ENCODE measurements at regions not wholly inside any gene's neighbourhood (a gene's known extent, or its start where the extent isn't known, plus 50 kb on each side); places are given as distances from the start of the nearest gene placed in this dataset.
A peak's percentile ranks its signal among the peaks of the same experiment; 100 is the strongest.
"Not testable (repeated sequence)": the region's sequence is repeated elsewhere in the genome, so short reads cannot be mapped to it uniquely, and the experiment has no call there.

- Mint-ChIP-seq H3K27me3 (no peaks in the 10 kb centered on the region), H3K4me1 (peaks cover 12% of the 10 kb centered on the region), H3K4me3 (no peak overlapping the region), H3K36me3 (peaks cover 2% of the 10 kb centered on the region), H3K9me3 (peaks cover 1% of the 10 kb centered on the region), H3K27ac (no peak overlapping the region)
- no peak for DNase-seq
These were observed 157.6 kb upstream of the PDE7B start for GRCh38 chr6:135693811-135694370.

- peaks cover 15% of the 10 kb centered on the region for H3K4me1 Mint-ChIP-seq
These were observed 151.8 kb upstream of the PDE7B start for GRCh38 chr6:135699705-135700104.

GRCh38 chr6:135701426-135701825, 150.1 kb upstream of the PDE7B start:
- H3K27me3 Mint-ChIP-seq, result peaks cover under 1% of the 10 kb centered on the region
- no peak for DNase-seq
- H3K4me3 Mint-ChIP-seq, result no peak overlapping the region
- H3K4me1 Mint-ChIP-seq, result peaks cover 15% of the 10 kb centered on the region
- peaks cover 2% of the 10 kb centered on the region for H3K9me3 Mint-ChIP-seq
- peaks cover 1% of the 10 kb centered on the region for H3K36me3 Mint-ChIP-seq
- H3K27ac Mint-ChIP-seq, result no peak overlapping the region

More at GRCh38 chr6:135699705-135700104, 151.8 kb upstream of the PDE7B start:
- Mint-ChIP-seq H3K36me3 (peaks cover 1% of the 10 kb centered on the region), H3K27ac (no peak overlapping the region), H3K4me3 (no peak overlapping the region), H3K27me3 (no peaks in the 10 kb centered on the region), H3K9me3 (peaks cover 2% of the 10 kb centered on the region)
- no peak for DNase-seq

- Mint-ChIP-seq H3K36me3 (peaks cover 1% of the 10 kb centered on the region), H3K4me1 (peaks cover 15% of the 10 kb centered on the region), H3K4me3 (no peak overlapping the region), H3K27ac (peak overlapping the region; percentile 34), H3K9me3 (peaks cover 2% of the 10 kb centered on the region), H3K27me3 (peaks cover 4% of the 10 kb centered on the region)
- no peak for DNase-seq
These were observed 148.5 kb upstream of the PDE7B start for GRCh38 chr6:135703007-135703406.

- Mint-ChIP-seq H3K4me1 (peaks cover 15% of the 10 kb centered on the region), H3K4me3 (no peak overlapping the region), H3K27ac (peak overlapping the region; percentile 46), H3K36me3 (peaks cover 1% of the 10 kb centered on the region), H3K27me3 (peaks cover 4% of the 10 kb centered on the region), H3K9me3 (peaks cover 2% of the 10 kb centered on the region)
- peak; percentile 12 for DNase-seq
These were observed 147.9 kb upstream of the PDE7B start for GRCh38 chr6:135703621-135704020.

GRCh38 chr6:135707426-135707825, 144.1 kb upstream of the PDE7B start:
- H3K9me3 Mint-ChIP-seq, result no peaks in the 10 kb centered on the region
- no peak overlapping the region for H3K4me3 Mint-ChIP-seq
- peaks cover 4% of the 10 kb centered on the region for H3K27me3 Mint-ChIP-seq
- H3K27ac Mint-ChIP-seq, result no peak overlapping the region
- no peak for DNase-seq
- H3K36me3 Mint-ChIP-seq, result no peaks in the 10 kb centered on the region
- peaks cover 12% of the 10 kb centered on the region for H3K4me1 Mint-ChIP-seq

GRCh38 chr6:135710042-135710441, 141.5 kb upstream of the PDE7B start:
- DNase-seq, result no peak
- H3K27ac Mint-ChIP-seq, result no peak overlapping the region
- H3K36me3 Mint-ChIP-seq, result no peaks in the 10 kb centered on the region
- H3K4me3 Mint-ChIP-seq, result no peak overlapping the region
- H3K4me1 Mint-ChIP-seq, result no peaks in the 10 kb centered on the region
- H3K27me3 Mint-ChIP-seq, result peaks cover 4% of the 10 kb centered on the region
- no peaks in the 10 kb centered on the region for H3K9me3 Mint-ChIP-seq

- DNase-seq, result no peak
- peaks cover 7% of the 10 kb centered on the region for H3K4me1 Mint-ChIP-seq
- peaks cover 12% of the 10 kb centered on the region for H3K36me3 Mint-ChIP-seq
- no peak overlapping the region for H3K27ac Mint-ChIP-seq
- peaks cover 31% of the 10 kb centered on the region for H3K9me3 Mint-ChIP-seq
- H3K27me3 Mint-ChIP-seq, result no peaks in the 10 kb centered on the region
- no peak overlapping the region for H3K4me3 Mint-ChIP-seq
These were observed 129.3 kb upstream of the PDE7B start for GRCh38 chr6:135722190-135722589.

- peaks cover 33% of the 10 kb centered on the region for H3K9me3 Mint-ChIP-seq
- peaks cover 12% of the 10 kb centered on the region for H3K36me3 Mint-ChIP-seq
- H3K4me1 Mint-ChIP-seq, result peaks cover 7% of the 10 kb centered on the region
- no peaks in the 10 kb centered on the region for H3K27me3 Mint-ChIP-seq
- DNase-seq, result peak; percentile 14
- no peak overlapping the region for H3K27ac Mint-ChIP-seq
- H3K4me3 Mint-ChIP-seq, result no peak overlapping the region
These were observed 128.8 kb upstream of the PDE7B start for GRCh38 chr6:135722679-135723078.

- H3K27ac Mint-ChIP-seq, result no peak overlapping the region
- H3K4me3 Mint-ChIP-seq, result no peak overlapping the region
- H3K27me3 Mint-ChIP-seq, result no peaks in the 10 kb centered on the region
- peaks cover 9% of the 10 kb centered on the region for H3K36me3 Mint-ChIP-seq
- H3K9me3 Mint-ChIP-seq, result peaks cover 20% of the 10 kb centered on the region
- H3K4me1 Mint-ChIP-seq, result no peaks in the 10 kb centered on the region
- DNase-seq, result no peak
These were observed 122.9 kb upstream of the PDE7B start for GRCh38 chr6:135728589-135728988.

- Mint-ChIP-seq H3K27ac (no peak overlapping the region), H3K27me3 (no peaks in the 10 kb centered on the region), H3K4me3 (no peak overlapping the region), H3K9me3 (peaks cover 9% of the 10 kb centered on the region), H3K36me3 (peaks cover 2% of the 10 kb centered on the region), H3K4me1 (no peaks in the 10 kb centered on the region)
- no peak for DNase-seq
These were observed 120.4 kb upstream of the PDE7B start for GRCh38 chr6:135731116-135731515.

- H3K27ac Mint-ChIP-seq, H3K4me3 Mint-ChIP-seq, DNase-seq: not testable (repeated sequence)
These were observed 115.2 kb upstream of the PDE7B start for GRCh38 chr6:135736351-135736750.

GRCh38 chr6:135738636-135739035, 112.9 kb upstream of the PDE7B start:
- Mint-ChIP-seq H3K9me3 (peaks cover 6% of the 10 kb centered on the region), H3K36me3 (no peaks in the 10 kb centered on the region), H3K27ac (no peak overlapping the region), H3K4me3 (no peak overlapping the region), H3K27me3 (peaks cover 5% of the 10 kb centered on the region), H3K4me1 (peaks cover 5% of the 10 kb centered on the region)
- no peak for DNase-seq

More at GRCh38 chr6:135736351-135736750, 115.2 kb upstream of the PDE7B start:
- not testable (repeated sequence) for H3K27me3 Mint-ChIP-seq, H3K4me1 Mint-ChIP-seq, H3K9me3 Mint-ChIP-seq, H3K36me3 Mint-ChIP-seq

- Mint-ChIP-seq H3K4me1 (peaks cover 5% of the 10 kb centered on the region), H3K9me3 (peaks cover 6% of the 10 kb centered on the region), H3K27ac (no peak overlapping the region), H3K27me3 (peaks cover 5% of the 10 kb centered on the region), H3K4me3 (no peak overlapping the region), H3K36me3 (no peaks in the 10 kb centered on the region)
- DNase-seq, result no peak
These were observed 112.2 kb upstream of the PDE7B start for GRCh38 chr6:135739288-135739687.

GRCh38 chr6:135740580-135740979, 110.9 kb upstream of the PDE7B start:
- H3K9me3 Mint-ChIP-seq, result peaks cover 6% of the 10 kb centered on the region
- DNase-seq, result no peak
- H3K27me3 Mint-ChIP-seq, result peaks cover 5% of the 10 kb centered on the region
- H3K4me1 Mint-ChIP-seq, result peaks cover 5% of the 10 kb centered on the region
- no peak overlapping the region for H3K4me3 Mint-ChIP-seq
- H3K36me3 Mint-ChIP-seq, result no peaks in the 10 kb centered on the region
- no peak overlapping the region for H3K27ac Mint-ChIP-seq

GRCh38 chr6:135743476-135743875, 108.0 kb upstream of the PDE7B start:
- peaks cover 5% of the 10 kb centered on the region for H3K4me1 Mint-ChIP-seq
- no peaks in the 10 kb centered on the region for H3K36me3 Mint-ChIP-seq
- no peak for DNase-seq
- H3K27ac Mint-ChIP-seq, result no peak overlapping the region
- H3K9me3 Mint-ChIP-seq, result peaks cover 4% of the 10 kb centered on the region
- H3K4me3 Mint-ChIP-seq, result no peak overlapping the region
- peaks cover 5% of the 10 kb centered on the region for H3K27me3 Mint-ChIP-seq

All from activated naive CD8-positive, alpha-beta T cell treated with anti-CD3 and anti-CD28 coated beads for 36 hours (primary cell).